ENCODE measurements at regions not wholly inside any gene's neighbourhood (a gene's known extent, or its start where the extent isn't known, plus 50 kb on each side); places are given as distances from the start of the nearest gene placed in this dataset.

GRCh38 chr10:125548878-125549277, 134.1 kb downstream of the TEX36 start:
- Histone ChIP-seq H3K9me3 (peaks cover 0 to 20% (median 3%) of the 10 kb centered on the region in 11 donors), H3K27ac (no peak overlapping the region), H3K4me3 (no peak overlapping the region), H3K27me3 (peaks cover 0 to 23% (median 0%) of the 10 kb centered on the region in 7 donors), H3K36me3 (no peaks in the 10 kb centered on the region), H3K4me1 (no peaks in the 10 kb centered on the region)
- DNase-seq (no peak), ATAC-seq (peak in 1 of 8 donors; percentile 51)
- no peak for TF ChIP-seq CTCF (IDR thresholded peaks at IDR 0.05)
- WGBS, 2 donors: 77 to 80% methylated on average over 7 of the region's 7 CpGs
- intact Hi-C loops (cut with DNase I): no loop called here

- H3K36me3 ChIP-seq: no peaks in the 10 kb centered on the region
- no peak for TF ChIP-seq CTCF (IDR thresholded peaks at IDR 0.05)
- no peak for DNase-seq
- peaks cover 0 to 23% (median 0%) of the 10 kb centered on the region in 7 donors for H3K27me3 ChIP-seq
- intact Hi-C loops (cut with DNase I): no loop called here
- 81 to 83% methylated on average over 4 of the region's 4 CpGs for WGBS, 2 donors
- H3K4me1 ChIP-seq: no peaks in the 10 kb centered on the region
- no peak overlapping the region for H3K27ac ChIP-seq
- no peak for ATAC-seq
- H3K9me3 ChIP-seq: peaks cover 0 to 15% (median 3%) of the 10 kb centered on the region in 11 donors
- H3K4me3 ChIP-seq: no peak overlapping the region
Measured at GRCh38 chr10:125548356-125548755, 134.6 kb downstream of the TEX36 start.

GRCh38 chr10:125547010-125547650, 135.8 kb downstream of the TEX36 start:
- no peaks in the 10 kb centered on the region for H3K36me3 ChIP-seq
- H3K27me3 ChIP-seq: peaks cover 0 to 21% (median 0%) of the 10 kb centered on the region in 7 donors
- TF ChIP-seq CTCF (IDR thresholded peaks at IDR 0.05): no peak

GRCh38 chr10:125543796-125544195, 139.2 kb downstream of the TEX36 start:
- no peak overlapping the region for H3K27ac ChIP-seq
- no peaks in the 10 kb centered on the region for H3K36me3 ChIP-seq
- ATAC-seq (peak in 7 of 8 donors; percentile 45 to 90 (median 66)), DNase-seq (no peak)
- TF ChIP-seq CTCF (IDR thresholded peaks at IDR 0.05): no peak
- peaks cover 0 to 12% (median 0%) of the 10 kb centered on the region in 7 donors for H3K27me3 ChIP-seq
- 65 to 74% methylated on average over 10 of the region's 10 CpGs for WGBS, 2 donors
- intact Hi-C loops (cut with DNase I): no loop called here
- no peaks in the 10 kb centered on the region for H3K9me3 ChIP-seq
- H3K4me1 ChIP-seq: no peaks in the 10 kb centered on the region
- H3K4me3 ChIP-seq: no peak overlapping the region

More at GRCh38 chr10:125547010-125547650, 135.8 kb downstream of the TEX36 start:
- intact Hi-C loops (cut with DNase I): no loop called here
- peaks cover 0 to 3% (median 0%) of the 10 kb centered on the region in 11 donors for H3K9me3 ChIP-seq
- 78 to 80% methylated on average over 10 of the region's 10 CpGs for WGBS, 2 donors
- DNase-seq (no peak), ATAC-seq (no peak)
- no peak overlapping the region for H3K4me3 ChIP-seq
- H3K4me1 ChIP-seq: no peaks in the 10 kb centered on the region
- no peak overlapping the region for H3K27ac ChIP-seq
